NCI-H1105 (cell line): ENCODE measurements at regions not wholly inside any gene's neighbourhood (a gene's known extent, or its start where the extent isn't known, plus 50 kb on each side); places are given as distances from the start of the nearest gene placed in this dataset.

Experiments used
- DNase-seq: peaks from one replicate; lab custom pipeline; 2025; lab: John Stamatoyannopoulos, UW

DNA sequence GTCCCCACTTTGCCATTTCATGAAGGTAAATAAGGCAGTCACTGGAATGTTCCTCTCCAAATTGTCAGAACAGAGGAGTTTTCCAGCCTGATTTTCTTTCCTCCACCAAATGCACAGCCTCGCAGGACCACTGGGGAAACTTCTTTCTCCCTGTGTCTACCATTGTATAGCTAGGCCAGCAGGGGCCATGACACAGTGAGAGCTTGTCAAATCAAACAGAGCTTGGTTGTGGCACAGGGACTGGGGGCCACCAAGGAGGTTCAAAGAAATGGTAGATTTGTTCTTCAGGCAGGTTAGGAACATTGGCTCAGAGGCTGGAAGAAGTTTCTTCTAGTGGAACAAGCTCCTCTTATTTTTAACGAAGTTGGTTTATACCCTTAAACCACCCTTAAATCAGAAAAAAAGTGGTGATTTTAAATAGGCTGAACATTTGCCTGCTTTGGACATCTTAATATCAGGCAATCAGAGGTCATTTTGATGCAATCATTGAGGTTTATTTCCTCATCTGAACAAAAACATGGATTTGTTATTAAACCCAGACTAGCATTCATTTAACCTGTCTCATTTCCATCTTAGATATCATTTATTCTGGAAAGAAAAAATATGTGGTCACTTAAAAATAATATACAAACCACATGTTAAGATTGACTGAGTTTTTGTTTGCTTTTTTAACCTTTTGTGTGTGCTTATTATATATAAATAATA is 105.6 kb downstream of the GTPBP8 start:
- no peak for DNase-seq

- no peak for DNase-seq
Observed at GRCh38 chr3:113097960-113098447, 107.2 kb downstream of the GTPBP8 start.

GRCh38 chr3:113100063-113100462 is 109.3 kb downstream of the GTPBP8 start:
- no peak for DNase-seq

DNA sequence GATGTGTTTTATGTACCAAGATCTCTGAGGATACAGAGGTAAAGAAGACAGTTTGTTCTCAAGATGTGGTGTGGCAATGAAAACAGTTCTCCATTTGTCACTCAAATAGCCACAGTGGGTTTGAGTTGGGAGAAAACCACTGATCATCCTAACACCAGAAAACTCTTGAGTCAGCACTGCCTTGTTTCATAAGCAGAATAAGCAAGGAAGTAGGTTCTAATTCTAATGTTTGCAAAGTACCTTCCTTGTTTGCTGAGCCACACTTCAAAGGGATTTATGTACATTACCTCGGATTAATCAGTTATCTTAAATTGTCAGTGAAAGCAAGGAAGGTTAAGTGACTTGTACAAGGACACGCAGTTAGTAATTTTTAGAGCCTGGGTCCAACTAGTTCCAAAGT is 107.8 kb upstream of the BOC start:
- no peak for DNase-seq

DNA sequence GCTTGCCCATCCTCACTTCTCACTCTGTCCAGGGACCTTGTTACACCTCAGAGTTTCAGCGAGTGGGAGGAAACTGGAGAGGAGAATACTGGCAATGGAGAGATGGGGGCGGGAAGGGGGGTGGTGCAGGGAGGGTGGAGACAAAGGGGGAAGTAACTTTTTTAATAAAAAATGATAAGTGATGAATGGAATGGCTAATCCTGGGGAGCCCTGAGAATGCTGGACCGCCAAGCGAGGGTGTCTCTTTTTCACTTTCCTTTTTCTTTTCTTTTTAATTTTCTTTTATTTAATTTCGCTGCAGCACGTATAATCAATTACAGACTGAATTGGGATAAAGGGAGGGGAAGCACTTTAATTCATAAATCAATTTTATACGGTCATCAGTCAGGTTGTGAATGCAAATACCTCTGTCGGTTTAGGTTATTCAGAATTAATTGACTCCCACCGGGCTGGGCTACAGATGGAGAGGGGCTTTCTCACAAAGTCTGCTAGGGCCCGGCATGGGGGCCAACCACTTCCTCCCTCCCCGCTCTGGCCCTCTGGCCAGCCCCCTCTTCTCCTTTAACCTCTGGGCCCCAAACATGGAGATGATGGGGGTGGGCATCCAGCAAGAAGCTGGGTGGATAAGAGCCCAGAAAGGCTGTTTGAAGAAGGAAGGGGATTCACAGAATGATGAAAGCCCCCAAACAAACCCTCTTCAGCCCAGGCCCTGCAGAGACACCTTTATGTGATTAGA is 106.8 kb upstream of the BOC start:
- DNase-seq = no peak

GRCh38 chr3:113105093-113105449 is 106.3 kb upstream of the BOC start:
- DNase-seq = no peak

DNA sequence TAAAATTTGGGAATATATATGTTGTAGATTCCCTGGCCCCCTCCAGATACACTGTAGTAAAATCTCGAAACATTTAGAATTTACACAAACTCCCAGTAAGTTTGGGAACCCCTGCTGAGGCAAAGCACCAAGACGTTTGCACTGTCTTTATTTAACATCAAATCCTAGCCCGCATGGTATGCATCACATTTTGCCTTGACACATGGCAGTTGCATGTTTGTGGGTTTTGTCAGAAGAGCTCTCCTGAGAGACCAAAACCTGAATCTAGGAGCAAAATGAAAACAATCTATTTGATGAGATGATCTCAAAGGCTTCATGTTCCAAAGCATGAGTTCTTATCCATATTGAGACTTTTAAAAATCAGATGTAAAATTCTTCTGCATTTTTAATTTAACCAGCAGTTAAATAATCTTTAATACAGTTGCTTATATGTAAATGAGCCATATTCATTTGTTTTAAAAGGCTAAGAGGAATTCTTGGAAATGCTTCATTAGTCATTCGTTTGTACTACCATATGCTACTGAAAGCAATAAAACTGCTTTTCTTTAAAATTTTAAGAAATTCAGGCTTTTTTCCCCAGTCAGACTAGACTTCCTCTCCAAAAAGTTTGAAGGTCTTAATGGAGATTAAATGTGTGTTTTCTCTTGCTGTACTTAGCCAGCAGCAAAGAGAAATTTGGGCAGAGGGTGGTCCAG is 105.2 kb upstream of the BOC start:
- DNase-seq = no peak

DNA sequence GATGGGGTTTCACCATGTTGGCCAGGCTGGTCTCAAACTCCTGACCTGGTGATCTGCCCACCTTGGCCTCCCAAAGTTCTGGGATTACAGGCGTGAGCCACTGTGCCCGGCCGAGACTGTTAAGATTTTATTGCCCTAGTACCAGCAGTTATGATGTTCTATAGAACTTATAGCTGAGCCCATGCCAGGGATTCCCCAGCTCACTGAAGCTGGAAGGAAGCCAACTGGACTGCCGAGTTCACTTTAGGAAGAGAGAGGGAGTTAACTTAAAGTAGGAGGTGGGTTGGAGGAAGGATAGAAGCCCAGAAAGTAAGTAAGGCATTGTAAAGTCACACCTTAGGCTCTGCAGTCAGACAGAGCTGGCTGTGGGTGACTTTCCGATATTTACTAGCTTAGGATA is 101.1 kb upstream of the BOC start:
- no peak for DNase-seq

- DNase-seq = no peak
Observed at GRCh38 chr3:113111011-113111707, 100.2 kb upstream of the BOC start.

DNA sequence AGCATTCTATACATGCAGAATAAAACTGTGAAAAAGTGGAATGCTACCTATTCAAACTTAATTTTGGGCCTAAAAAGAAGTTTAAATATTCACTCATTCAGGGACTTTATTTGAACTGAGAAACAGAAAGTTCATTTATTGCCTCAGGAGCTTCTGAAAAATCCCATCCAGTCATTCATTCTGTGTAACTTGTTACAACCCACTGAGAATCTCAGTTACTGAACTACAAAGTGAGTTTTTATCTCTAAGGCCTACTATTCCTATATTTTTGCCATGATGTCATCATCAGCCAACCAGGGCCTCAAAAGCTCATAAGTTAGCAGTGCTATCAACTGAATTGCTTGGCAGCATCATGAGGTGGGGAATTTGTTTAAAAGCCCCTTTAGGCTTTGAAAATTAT is 98.0 kb upstream of the BOC start:
- no peak for DNase-seq

DNA sequence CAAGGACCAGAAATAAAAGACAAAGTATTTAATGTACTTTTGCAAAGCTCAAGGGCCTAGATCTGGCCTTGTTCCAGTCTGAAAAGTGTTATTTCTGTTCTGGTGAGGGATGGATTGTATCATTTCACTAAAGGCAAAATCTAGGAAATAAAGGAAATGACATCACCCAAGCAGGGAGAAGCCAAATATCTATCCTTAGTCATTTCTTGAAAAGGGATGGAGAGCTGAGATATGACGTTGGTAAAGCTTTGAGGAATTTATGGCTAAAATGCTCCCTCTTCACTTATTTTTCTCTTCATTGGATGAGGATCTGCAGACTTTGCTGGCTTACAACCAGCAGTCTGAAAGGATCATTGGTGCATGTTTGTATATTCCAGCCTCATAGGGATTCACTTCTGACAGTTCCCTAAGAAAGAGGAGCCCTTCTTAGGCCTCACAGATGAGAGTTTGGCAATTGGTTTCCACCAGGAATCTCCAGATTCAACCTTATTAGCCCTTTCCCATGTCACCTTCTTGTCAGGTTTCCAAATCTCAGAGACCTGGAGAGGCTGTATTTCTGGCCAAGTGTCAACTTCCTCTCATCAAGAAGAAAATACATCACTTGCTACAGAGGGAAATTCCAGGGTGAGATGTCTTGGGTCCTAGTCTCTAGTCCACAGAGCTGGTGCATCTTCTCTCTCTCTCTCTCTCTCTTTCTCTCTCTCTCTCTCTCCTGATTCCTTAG is 93.7 kb upstream of the BOC start:
- DNase-seq = no peak

DNA sequence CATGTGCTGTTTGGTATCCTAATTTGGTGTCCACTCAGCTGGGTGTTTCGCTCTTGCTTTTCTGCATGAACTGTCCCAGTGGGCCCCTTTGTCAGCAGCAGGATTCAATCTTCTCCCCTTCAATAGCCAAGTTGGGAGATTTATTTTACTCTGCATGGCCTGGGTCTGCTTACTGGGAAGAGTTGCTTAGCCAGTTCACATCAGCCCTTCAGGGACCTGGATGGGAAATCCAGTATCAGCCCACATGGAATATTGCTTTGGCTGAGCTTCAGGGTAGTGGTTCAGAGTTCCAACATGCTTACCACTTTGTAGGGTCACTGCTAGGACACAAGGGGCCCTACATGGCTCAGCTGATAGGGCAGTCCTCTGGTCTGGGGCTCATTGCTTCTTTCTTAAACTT is 93.0 kb upstream of the BOC start:
- DNase-seq = no peak

GRCh38 chr3:113124256-113124830 is 87.0 kb upstream of the BOC start:
- no peak for DNase-seq

DNA sequence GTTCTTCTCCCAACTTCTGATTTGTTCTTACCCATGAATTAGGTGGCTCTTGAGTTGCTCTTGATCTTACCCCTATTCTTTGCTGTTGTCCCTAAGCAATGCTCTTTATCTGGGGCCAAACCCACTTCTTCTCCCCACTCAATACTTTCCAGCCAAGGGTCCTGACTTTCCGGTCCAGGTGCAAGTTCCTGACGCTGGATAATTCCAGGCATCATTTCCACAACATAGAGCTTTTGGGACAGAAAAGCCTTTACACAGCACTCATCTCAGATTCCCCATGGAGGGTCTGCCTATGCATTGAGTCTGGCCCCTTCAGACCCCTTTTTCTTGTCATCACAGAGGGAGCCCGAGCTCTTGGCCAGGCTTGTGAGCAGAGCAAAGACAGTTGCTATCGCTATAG is 85.4 kb upstream of the BOC start:
- no peak for DNase-seq

GRCh38 chr3:113128386-113129015 is 82.9 kb upstream of the BOC start:
- DNase-seq = no peak

GRCh38 chr3:113129168-113129567 is 82.2 kb upstream of the BOC start:
- DNase-seq = no peak

- DNase-seq = no peak
Observed at GRCh38 chr3:113132571-113132996, 78.8 kb upstream of the BOC start.

DNA sequence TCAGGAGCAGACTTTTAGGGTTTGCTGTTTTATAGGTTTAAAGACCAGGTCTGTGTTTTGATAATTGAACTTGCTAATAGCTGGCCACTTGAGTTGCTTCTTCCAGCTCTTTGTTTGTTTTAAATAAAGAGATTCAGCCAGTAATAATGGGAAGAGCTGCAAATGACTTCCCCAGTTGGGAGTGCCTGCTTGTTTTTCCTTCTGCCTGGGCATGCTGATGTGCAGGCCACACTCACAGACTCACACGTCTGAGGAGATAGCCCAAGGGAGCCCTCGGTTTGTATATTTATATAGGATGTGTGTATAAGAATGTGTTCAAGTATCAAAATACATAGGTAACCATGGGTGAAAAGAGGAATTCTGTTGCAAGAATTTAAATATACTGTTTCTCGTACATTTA is 78.2 kb upstream of the BOC start:
- no peak for DNase-seq

DNA sequence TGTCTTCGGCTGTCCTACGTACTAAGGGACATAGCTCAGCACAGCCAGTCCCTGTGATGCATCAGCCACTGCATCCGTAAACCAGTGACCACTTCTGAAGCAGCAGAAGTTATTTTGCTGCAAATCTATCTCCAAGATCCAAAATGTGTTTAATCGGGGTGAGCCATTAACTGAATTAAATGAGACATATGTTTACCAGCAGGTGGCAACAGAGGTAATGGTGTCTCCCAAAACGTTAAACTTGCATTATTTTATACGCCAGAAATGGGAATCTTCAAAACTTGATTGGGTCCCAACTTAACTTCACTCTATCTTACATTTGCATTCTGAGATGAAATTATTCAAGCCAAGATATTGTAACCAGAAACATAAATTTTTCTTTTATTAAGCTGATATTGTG is 75.3 kb upstream of the BOC start:
- peak; percentile 17 for DNase-seq

- no peak for DNase-seq
Observed at GRCh38 chr3:113136544-113136943, 74.8 kb upstream of the BOC start.
